B cell (primary cell): ENCODE measurements at regions not wholly inside any gene's neighbourhood (a gene's known extent, or its start where the extent isn't known, plus 50 kb on each side); places are given as distances from the start of the nearest gene placed in this dataset.

Experiments
- ATAC-seq: fragments of 200-7000 bp; cut with Tn5 transposase; one replicate; pipeline ENCODE4 v1.10.0; 2021; ENCODE audit warnings: low read depth, mild to moderate bottlenecking, moderate number of reproducible peaks, moderate library complexity
- CTCF ChIA-PET: fragments of 350-600 bp; sonication (Branson Sonifier 250); formaldehyde crosslinking; loops from one replicate; lab custom pipeline; 2021; ENCODE audit warnings: antibody characterized with exemption, inconsistent platforms; lab: Charles Lee
- POLR2A ChIA-PET: fragments of 350-600 bp; sonication (Branson Sonifier 250); formaldehyde crosslinking; loops from one replicate; lab custom pipeline; 2021; ENCODE audit warnings: antibody characterized with exemption; lab: Charles Lee
- DNase-seq: peaks from one replicate; pipeline ENCODE4 v3.0.0; 2013
- H2AFZ ChIP-seq: 2 replicates; pipeline ENCODE4 v1.6.1; 2012; ENCODE audit warnings: mild to moderate bottlenecking, low read depth, low read length; ENCODE audit not compliant: insufficient read depth, poor library complexity, severe bottlenecking
- H3K27ac ChIP-seq, 2 donors: 1 replicate in 1 of 2; 2 replicates in 1 of 2; pipeline ENCODE4 v1.5.1; 2012 to 2013; ENCODE audit warnings: low read length in 2 of 2, mild to moderate bottlenecking in 2 of 2, moderate library complexity in 1 of 2
- H3K27me3 ChIP-seq, 4 experiments: fragments of 200-600 bp in 1 of 4; sonication (generic) in 1 of 4; replicated peaks in 1 of 4; 1 replicate in 2 of 4; 2 replicates in 2 of 4; pipeline versions ENCODE4 v1.6.1 to v1.7.0; 2013 to 2016; ENCODE audit warnings: low read length in 3 of 4, mild to moderate bottlenecking in 2 of 4, mixed read lengths in 1 of 4, moderate library complexity in 1 of 4; ENCODE audit not compliant: insufficient read depth in 4 of 4, control insufficient read depth in 3 of 4; ENCODE audit errors: control extremely low read depth in 1 of 4
- H3K36me3 ChIP-seq, 2 experiments: replicated peaks in 1 of 2; 1 replicate in 1 of 2; 2 replicates in 1 of 2; pipeline versions ENCODE4 v1.6.1 to v1.7.1; 2013; ENCODE audit warnings: low read length in 1 of 2; ENCODE audit not compliant: insufficient read depth in 2 of 2, control insufficient read depth in 1 of 2; ENCODE audit errors: control extremely low read depth in 1 of 2, extremely low read depth in 1 of 2
- H3K4me1 ChIP-seq, 2 donors: fragments of 200-600 bp in 1 of 2; sonication (generic) in 1 of 2; 1 replicate in 1 of 2; 2 replicates in 1 of 2; pipeline versions ENCODE4 v1.5.1 to v1.6.1; 2013 to 2017; ENCODE audit warnings: low read length in 2 of 2; ENCODE audit not compliant: control insufficient read depth in 2 of 2, insufficient read depth in 2 of 2
- H3K4me2 ChIP-seq: replicated peaks from 2 replicates; pipeline ENCODE3; 2012; ENCODE audit warnings: mild to moderate bottlenecking, low read depth, low read length; ENCODE audit not compliant: poor library complexity, severe bottlenecking
- H3K4me3 ChIP-seq, 5 experiments: fragments of 200-600 bp in 1 of 5; sonication (generic) in 1 of 5; 1 replicate in 3 of 5; 2 replicates in 2 of 5; pipeline versions ENCODE4 v1.5.1 to v1.7.0; 2011 to 2016; ENCODE audit warnings: low read length in 4 of 5, mild to moderate bottlenecking in 4 of 5, low read depth in 2 of 5, control low read depth in 1 of 5, moderate library complexity in 1 of 5; ENCODE audit not compliant: insufficient read depth in 1 of 5; ENCODE audit errors: control extremely low read depth in 1 of 5, extremely low read depth in 1 of 5
- H3K79me2 ChIP-seq: fragments of 200-600 bp; sonication (generic); one replicate; pipeline ENCODE4 v1.6.0; 2016; ENCODE audit warnings: low read length; ENCODE audit not compliant: control insufficient read depth, insufficient read depth
- H3K9ac ChIP-seq: fragments of 200-600 bp; sonication (generic); 2 replicates; pipeline ENCODE4 v1.6.1; 2017; ENCODE audit warnings: mild to moderate bottlenecking, low read length, moderate library complexity
- H3K9me3 ChIP-seq, 3 donors: one replicate each; pipeline versions ENCODE4 v1.6.1 to v1.7.1; 2013; ENCODE audit warnings: low read length in 2 of 3; ENCODE audit not compliant: control insufficient read depth in 2 of 3, insufficient read depth in 1 of 3; ENCODE audit errors: control extremely low read depth in 1 of 3
- H4K20me1 ChIP-seq: 2 replicates; pipeline ENCODE4 v1.6.0; 2012; ENCODE audit warnings: mild to moderate bottlenecking, low read length; ENCODE audit not compliant: insufficient read depth, control insufficient read depth, poor library complexity, severe bottlenecking
- H3K27ac Mint-ChIP-seq: one replicate; pipeline ENCODE4 v1.8.0; 2021; ENCODE audit warnings: mixed read lengths
- H3K27me3 Mint-ChIP-seq: one replicate; pipeline ENCODE4 v1.8.0; 2021; ENCODE audit warnings: mixed read lengths
- H3K4me1 Mint-ChIP-seq: one replicate; pipeline ENCODE4 v1.8.0; 2021; ENCODE audit warnings: mixed read lengths
- H3K4me3 Mint-ChIP-seq: one replicate; pipeline ENCODE4 v1.8.0; 2021; ENCODE audit warnings: mixed read lengths
- H3K9me3 Mint-ChIP-seq: one replicate; pipeline ENCODE4 v1.8.0; 2022; ENCODE audit warnings: mixed read lengths; ENCODE audit not compliant: insufficient read depth
- CTCF ChIP-seq: fragments of 200-600 bp; IDR thresholded peaks from one replicate; pipeline ENCODE4 v1.8.0; 2022; ENCODE audit warnings: antibody characterized with exemption, mild to moderate bottlenecking
- EZH2 ChIP-seq: IDR thresholded peaks from 2 replicates; pipeline ENCODE4 v1.6.1; 2012; ENCODE audit warnings: borderline replicate concordance, low read depth, mild to moderate bottlenecking, moderate library complexity, low read length; ENCODE audit not compliant: insufficient read depth, poor library complexity, severe bottlenecking
- WGBS: methylation state at CpG from one replicate; pipeline ENCODE4 v1.1.5; 2013; ENCODE audit warnings: missing lambda C conversion rate; ENCODE audit not compliant: insufficient coverage; 5-methylcytosine and 5-hydroxymethylcytosine counted together
- intact Hi-C: fragments of 100-400 bp; cut with micrococcal nuclease; formaldehyde crosslinking; loops from one replicate; pipeline ENCODE4 v1.10.0; 2022

- H3K4me1 Mint-ChIP-seq = peaks cover 8% of the 10 kb centered on the region
- TF ChIP-seq EZH2 (no peak), CTCF (no peak)
- Histone ChIP-seq H4K20me1 (no peaks in the 10 kb centered on the region), H3K4me3 (no peak overlapping the region), H2AFZ (no peak overlapping the region), H3K9ac (no peak overlapping the region), H3K4me2 (no peak overlapping the region), H3K27ac (no peak overlapping the region), H3K36me3 (no peaks in the 10 kb centered on the region), H3K9me3 (no peaks in the 10 kb centered on the region), H3K4me1 (peaks cover 13 to 20% of the 10 kb centered on the region in 2 donors), H3K79me2 (no peaks in the 10 kb centered on the region), H3K27me3 (no peaks in the 10 kb centered on the region)
- intact Hi-C loops = loop anchor here (10.0 kb wide), 1 partner anchor 56 kb away; no protein-coding TSS in a partner anchor
- no peaks in the 10 kb centered on the region for H3K27me3 Mint-ChIP-seq
- no peaks in the 10 kb centered on the region for H3K9me3 Mint-ChIP-seq
- ATAC-seq (no peak), DNase-seq (no peak)
- no CpG with 5 or more reads among the region's 1 CpG for WGBS
- no peak overlapping the region for H3K27ac Mint-ChIP-seq
- CTCF ChIA-PET = no interaction called here
- no peak overlapping the region for H3K4me3 Mint-ChIP-seq
- POLR2A ChIA-PET = no interaction called here
Measured at GRCh38 chr11:92410526-92410925, 185.9 kb downstream of the FAT3 start.

GRCh38 chr11:92411431-92411830 is 186.8 kb downstream of the FAT3 start:
- Histone ChIP-seq H3K4me3 (no peak overlapping the region), H3K9me3 (no peaks in the 10 kb centered on the region), H3K4me1 (peaks cover 13 to 20% of the 10 kb centered on the region in 2 donors), H3K4me2 (no peak overlapping the region), H4K20me1 (no peaks in the 10 kb centered on the region), H3K9ac (no peak overlapping the region), H2AFZ (no peak overlapping the region), H3K36me3 (no peaks in the 10 kb centered on the region), H3K79me2 (no peaks in the 10 kb centered on the region), H3K27ac (no peak overlapping the region), H3K27me3 (no peaks in the 10 kb centered on the region)
- POLR2A ChIA-PET = no interaction called here
- no peak for TF ChIP-seq EZH2
- no peak for TF ChIP-seq CTCF
- Mint-ChIP-seq H3K4me1 (peaks cover 8% of the 10 kb centered on the region), H3K27me3 (no peaks in the 10 kb centered on the region), H3K9me3 (no peaks in the 10 kb centered on the region), H3K27ac (no peak overlapping the region), H3K4me3 (no peak overlapping the region)
- DNase-seq = no peak
- no peak for ATAC-seq
- WGBS = 92% methylated on average over 3 of the region's 5 CpGs
- CTCF ChIA-PET = no interaction called here
- intact Hi-C loops = loop anchor here (10.0 kb wide), 1 partner anchor 57 kb away; no protein-coding TSS in a partner anchor
